Suprapubic skin (tissue), 4 donors: ENCODE measurements at regions not wholly inside any gene's neighbourhood (a gene's known extent, or its start where the extent isn't known, plus 50 kb on each side); places are given as distances from the start of the nearest gene placed in this dataset.

Experiments
- CTCF ChIP-seq, 2 donors: fragments of 200-600 bp in 1 of 2; fragments of 450-650 bp in 1 of 2; sonication (generic) in 1 of 2; IDR thresholded peaks; one replicate each; pipeline ENCODE4 v1.5.1; 2016 to 2019; ENCODE audit warnings: antibody characterized with exemption in 2 of 2, mild to moderate bottlenecking in 1 of 2, moderate library complexity in 1 of 2
- EP300 ChIP-seq: sonication (generic); formaldehyde crosslinking; IDR thresholded peaks from one replicate; pipeline ENCODE4 v1.6.1; 2017; ENCODE audit warnings: antibody characterized with exemption
- POLR2A ChIP-seq, 2 donors: fragments of 450-650 bp; IDR thresholded peaks; one replicate each; pipeline ENCODE4 v1.6.1; 2017; ENCODE audit warnings: antibody characterized with exemption in 2 of 2, mild to moderate bottlenecking in 2 of 2, moderate library complexity in 2 of 2
- POLR2AphosphoS5 ChIP-seq, 3 donors: sonication (generic); formaldehyde crosslinking; IDR thresholded peaks; one replicate each; pipeline ENCODE4 v1.6.1; 2017; ENCODE audit warnings: antibody characterized with exemption in 3 of 3

GRCh38 chr16:16817196-16817595 is 438.3 kb downstream of the NPIPA7 start:
- no peak for TF ChIP-seq POLR2A (IDR thresholded peaks at IDR 0.05)
- no peak for TF ChIP-seq POLR2AphosphoS5 (IDR thresholded peaks at IDR 0.05)
- no peak for TF ChIP-seq CTCF (IDR thresholded peaks at IDR 0.05)
- TF ChIP-seq EP300 = no peak
